A673 (cell line): ENCODE measurements at regions not wholly inside any gene's neighbourhood (a gene's known extent, or its start where the extent isn't known, plus 50 kb on each side); places are given as distances from the start of the nearest gene placed in this dataset.

ENCODE experiments used
- BruUV-seq: library from RNA; stranded (reverse); fragments of 400-500 nt; replicated peaks from 2 replicates; lab custom pipeline; 2021; lab: Mats Ljungman, UMichigan
- CTCF ChIA-PET: fragments of 300-600 bp; sonication (Branson Sonifier 250); formaldehyde crosslinking; loops from one replicate; lab custom pipeline; 2022; ENCODE audit warnings: antibody characterized with exemption; lab: Charles Lee
- POLR2A ChIA-PET: fragments of 300-600 bp; sonication (Branson Sonifier 250); formaldehyde crosslinking; loops from one replicate; lab custom pipeline; 2022; ENCODE audit warnings: antibody characterized with exemption; ENCODE audit not compliant: low non-redundant PET; lab: Charles Lee
- DNase-seq: peaks from one replicate; pipeline ENCODE4 v3.0.0-alpha.2; 2015; ENCODE audit warnings: low spot score
- H3K27ac ChIP-seq: fragments of 200-600 bp; sonication (generic); 2 replicates; pipeline ENCODE4 v1.5.1; 2016; ENCODE audit warnings: mixed run types, low read depth, mild to moderate bottlenecking, mixed read lengths, antibody characterized with exemption, low read length; ENCODE audit not compliant: poor library complexity, severe bottlenecking
- H3K27me3 ChIP-seq: fragments of 200-600 bp; sonication (generic); replicated peaks from 2 replicates; pipeline ENCODE4 v1.6.1; 2017; ENCODE audit warnings: mixed run types, low read depth, mild to moderate bottlenecking, mixed read lengths, antibody characterized with exemption, low read length; ENCODE audit not compliant: insufficient read depth, poor library complexity
- H3K36me3 ChIP-seq: fragments of 200-600 bp; sonication (generic); 2 replicates; pipeline ENCODE4 v1.6.1; 2016; ENCODE audit warnings: mixed run types, mild to moderate bottlenecking, mixed read lengths, antibody characterized with exemption, low read length; ENCODE audit not compliant: insufficient read depth, poor library complexity, severe bottlenecking
- H3K4me1 ChIP-seq: fragments of 200-600 bp; sonication (generic); 2 replicates; pipeline ENCODE4 v1.6.1; 2017; ENCODE audit warnings: mixed run types, mild to moderate bottlenecking, mixed read lengths, antibody characterized with exemption, low read length; ENCODE audit not compliant: insufficient read depth, poor library complexity, severe bottlenecking
- H3K4me3 ChIP-seq: fragments of 200-600 bp; sonication (generic); 2 replicates; pipeline ENCODE4 v1.5.1; 2016; ENCODE audit warnings: low read depth, mixed run types, mild to moderate bottlenecking, mixed read lengths, low read length; ENCODE audit not compliant: poor library complexity, severe bottlenecking
- H3K9me3 ChIP-seq: fragments of 200-600 bp; sonication (generic); 2 replicates; pipeline ENCODE4 v1.6.1; 2016; ENCODE audit warnings: mixed run types, low read depth, mild to moderate bottlenecking, mixed read lengths, antibody characterized with exemption, low read length; ENCODE audit not compliant: poor library complexity, severe bottlenecking
- CTCF ChIP-seq: fragments of 300-800, 200-600 bp; sonication (generic); conservative IDR thresholded peaks from 2 replicates; pipeline ENCODE4 v1.5.1; 2017; ENCODE audit warnings: low read depth, mild to moderate bottlenecking, antibody characterized with exemption, low read length, moderate library complexity, mixed read lengths
- EZH2 ChIP-seq: fragments of 200-600 bp; sonication (generic); IDR thresholded peaks from 2 replicates; pipeline ENCODE4 v1.6.1; 2017; ENCODE audit warnings: borderline replicate concordance, low read depth, mild to moderate bottlenecking, mixed read lengths, antibody characterized with exemption, low read length; ENCODE audit not compliant: poor library complexity, severe bottlenecking
- intact Hi-C: fragments of 100-400 bp; cut with micrococcal nuclease; formaldehyde crosslinking; loops from one replicate; pipeline ENCODE4 v1.10.0; 2022; ENCODE audit not compliant: unreplicated experiment

GRCh38 chr6:132168961-132169360 lies 217.8 kb upstream of the CCN2 start:
- H3K4me1 ChIP-seq, result no peaks in the 10 kb centered on the region
- no peaks in the 10 kb centered on the region for H3K27me3 ChIP-seq
- no peak overlapping the region for H3K4me3 ChIP-seq
- H3K9me3 ChIP-seq, result peaks cover 8% of the 10 kb centered on the region
- POLR2A ChIA-PET, result no interaction called here
- no peak overlapping the region for H3K27ac ChIP-seq
- no peak for DNase-seq
- TF ChIP-seq EZH2 (no peak), CTCF (no peak)
- CTCF ChIA-PET, result no interaction called here
- no TSS peak for BruUV-seq
- no peaks in the 10 kb centered on the region for H3K36me3 ChIP-seq
- intact Hi-C loops, result loop anchor here (10.0 kb wide), 1 partner anchor 214 kb away; the partner anchor contains the start of gene CCN2

DNA sequence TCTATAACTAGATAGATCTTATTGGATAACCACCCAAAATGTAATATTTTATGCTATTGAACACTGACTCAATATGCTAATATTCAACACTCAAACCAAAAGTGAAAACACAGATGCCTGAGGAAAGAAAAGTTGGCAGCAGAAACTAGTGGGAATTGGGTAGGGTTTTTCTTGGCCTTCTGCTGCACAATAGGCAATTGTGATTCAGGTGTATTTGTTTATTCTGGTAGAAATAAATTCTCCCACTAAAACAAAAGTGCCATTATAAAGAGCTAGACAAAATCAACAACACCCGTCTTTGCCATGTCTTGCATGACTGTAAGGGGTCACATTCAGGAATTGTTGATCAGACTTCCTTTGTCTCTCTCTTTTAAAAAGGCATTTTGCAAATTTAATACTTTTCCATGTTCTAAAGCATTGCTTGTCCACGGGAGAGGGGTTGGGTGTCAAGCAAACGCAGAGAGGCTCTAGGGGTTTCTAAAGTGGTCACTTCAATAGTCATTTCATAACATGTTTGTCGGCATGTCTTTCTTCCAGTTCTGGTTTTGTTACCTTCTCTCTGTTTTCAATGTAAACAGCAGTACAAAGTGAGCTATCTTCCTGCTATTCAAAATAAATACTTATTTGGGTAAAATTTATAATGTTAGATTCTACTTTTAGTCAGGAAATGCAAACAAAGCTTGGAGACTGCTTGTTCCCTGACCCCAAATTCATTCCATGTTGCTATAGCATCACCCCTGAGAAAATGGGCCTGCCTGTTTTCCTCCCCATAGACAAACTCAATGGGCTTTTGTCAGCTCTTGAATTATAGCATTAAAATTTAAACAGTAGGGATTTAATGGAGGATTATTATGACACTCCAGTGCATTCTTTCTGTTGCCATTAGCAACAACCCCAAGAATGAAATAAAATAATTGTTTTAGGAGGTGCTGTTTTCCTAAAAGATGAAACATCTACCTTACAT lies 217.0 kb upstream of the CCN2 start:
- intact Hi-C loops, result loop anchor here (10.0 kb wide), 1 partner anchor 213 kb away; the partner anchor contains the start of gene CCN2
- Histone ChIP-seq H3K4me3 (no peak overlapping the region), H3K27ac (no peak overlapping the region), H3K36me3 (no peaks in the 10 kb centered on the region), H3K27me3 (no peaks in the 10 kb centered on the region), H3K4me1 (no peaks in the 10 kb centered on the region), H3K9me3 (peaks cover 8% of the 10 kb centered on the region)
- no TSS peak for BruUV-seq
- CTCF ChIA-PET, result no interaction called here
- DNase-seq, result no peak
- POLR2A ChIA-PET, result no interaction called here
- TF ChIP-seq CTCF (no peak), EZH2 (no peak)

DNA sequence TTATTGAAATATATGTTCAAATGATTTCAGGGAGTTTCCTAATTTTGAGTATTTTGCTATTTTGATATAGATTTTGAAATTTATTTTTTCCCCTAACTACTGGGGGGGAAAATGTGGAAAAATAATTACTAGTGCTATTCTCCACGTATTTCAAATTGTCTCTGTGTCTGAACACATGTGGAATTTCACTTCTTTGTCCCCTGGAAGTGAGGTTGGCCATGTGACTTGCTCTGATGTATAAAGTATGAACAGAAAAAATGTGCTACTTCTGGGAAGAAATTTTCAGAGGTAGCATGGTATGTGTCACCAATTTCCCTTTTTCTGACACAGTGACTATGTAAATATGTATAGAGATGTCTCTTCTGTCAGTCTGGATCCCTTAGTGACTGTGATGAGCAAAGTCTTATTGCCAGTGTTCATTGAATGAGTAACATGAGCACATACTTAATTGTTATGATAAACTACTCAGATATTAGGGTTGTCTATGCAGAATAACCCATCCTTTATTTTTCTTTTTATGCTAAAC lies 215.4 kb upstream of the CCN2 start:
- POLR2A ChIA-PET, result no interaction called here
- intact Hi-C loops, result loop anchor here (10.0 kb wide), 1 partner anchor 212 kb away; the partner anchor contains the start of gene CCN2
- no TSS peak for BruUV-seq

More for the DNA sequence above, 215.4 kb upstream of the CCN2 start:
- no peak overlapping the region for H3K4me3 ChIP-seq
- H3K27me3 ChIP-seq, result no peaks in the 10 kb centered on the region
- no peak for DNase-seq
- TF ChIP-seq CTCF, result no peak
- no peak for TF ChIP-seq EZH2
- CTCF ChIA-PET, result no interaction called here
- H3K9me3 ChIP-seq, result peaks cover 8% of the 10 kb centered on the region
- no peak overlapping the region for H3K27ac ChIP-seq
- H3K36me3 ChIP-seq, result no peaks in the 10 kb centered on the region
- H3K4me1 ChIP-seq, result no peaks in the 10 kb centered on the region
